ENCODE measurements at regions not wholly inside any gene's neighbourhood (a gene's known extent, or its start where the extent isn't known, plus 50 kb on each side); places are given as distances from the start of the nearest gene placed in this dataset.

DNA sequence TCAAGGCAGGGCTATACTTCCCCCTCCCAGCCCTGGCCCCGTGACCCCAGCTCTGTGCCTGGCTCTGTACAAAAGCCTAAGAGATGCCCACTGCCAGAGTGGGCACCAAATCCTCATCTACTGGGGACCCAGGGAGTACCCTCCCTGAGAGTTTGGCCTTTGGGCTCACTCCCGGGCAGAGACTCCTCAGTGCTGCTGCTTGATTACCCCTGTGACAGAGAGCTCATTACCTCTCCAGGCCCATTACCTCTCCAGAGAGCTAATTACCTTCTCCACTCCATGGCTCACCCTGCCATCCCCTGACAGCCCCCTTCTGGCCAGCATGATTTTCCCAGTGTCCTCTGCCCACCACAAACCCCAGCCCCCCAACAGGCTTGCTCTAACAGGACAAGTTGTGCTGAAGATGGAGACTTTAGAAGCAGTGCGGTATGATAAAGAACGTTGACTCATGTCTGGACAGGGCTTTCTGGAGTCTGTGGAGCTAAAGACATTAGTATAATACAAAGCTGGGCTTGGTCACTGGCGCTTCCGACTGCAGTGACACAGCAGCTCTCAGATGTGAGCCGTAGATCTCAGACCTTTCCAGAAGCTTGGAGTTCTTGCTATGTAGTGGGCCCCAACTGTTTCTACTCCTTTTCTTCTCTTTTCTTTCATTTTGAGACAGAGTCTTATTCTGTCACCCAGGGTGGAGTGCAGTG, 111.3 kb upstream of the KCTD7 start:
- Histone ChIP-seq H3K9me3 (ENCODE audit: control insufficient read depth, low read depth, low read length) (no peaks in the 10 kb centered on the region), H3K4me3 (ENCODE audit: control insufficient read depth in 2 of 3, extremely low read depth in 1 of 3, insufficient read depth in 2 of 3, low read depth in 1 of 3, low read length in 3 of 3) (no peak overlapping the region), H3K9me1 (ENCODE audit: control insufficient read depth, extremely low read depth, insufficient read depth, low read length) (no peaks in the 10 kb centered on the region), H3K4me2 (ENCODE audit: control insufficient read depth, extremely low read depth, insufficient read depth, low read depth, low read length) (no peak overlapping the region), H3K36me3 (ENCODE audit: control insufficient read depth in 2 of 2, extremely low read depth in 1 of 2, insufficient read depth in 2 of 2, low read length in 2 of 2) (no peaks in the 10 kb centered on the region), H3K79me2 (ENCODE audit: control insufficient read depth, insufficient read depth, low read length) (no peaks in the 10 kb centered on the region), H3K4me1 (ENCODE audit: control insufficient read depth, extremely low read depth, insufficient read depth, low read length) (no peaks in the 10 kb centered on the region), H4K20me1 (ENCODE audit: control insufficient read depth, extremely low read depth, insufficient read depth, low read length) (no peaks in the 10 kb centered on the region), H3K9ac (ENCODE audit: control insufficient read depth, extremely low read depth, insufficient read depth, low read length) (no peak overlapping the region), H3K27me3 (ENCODE audit: control insufficient read depth, extremely low read depth, insufficient read depth, low read length) (no peaks in the 10 kb centered on the region), H3K27ac (ENCODE audit: control insufficient read depth, insufficient read depth, low read length) (no peak overlapping the region), H2AFZ (ENCODE audit: control insufficient read depth, low read length) (no peak overlapping the region)
- no peak for FAIRE-seq
- dilution Hi-C loops (cut with MboI; ENCODE audit: extremely low pct_ligation_motif_present, low sequenced_read_pairs), result no loop called here
- no peak for DNase-seq (ENCODE audit: low read depth, low spot score)
- TF ChIP-seq, protein P1, sequence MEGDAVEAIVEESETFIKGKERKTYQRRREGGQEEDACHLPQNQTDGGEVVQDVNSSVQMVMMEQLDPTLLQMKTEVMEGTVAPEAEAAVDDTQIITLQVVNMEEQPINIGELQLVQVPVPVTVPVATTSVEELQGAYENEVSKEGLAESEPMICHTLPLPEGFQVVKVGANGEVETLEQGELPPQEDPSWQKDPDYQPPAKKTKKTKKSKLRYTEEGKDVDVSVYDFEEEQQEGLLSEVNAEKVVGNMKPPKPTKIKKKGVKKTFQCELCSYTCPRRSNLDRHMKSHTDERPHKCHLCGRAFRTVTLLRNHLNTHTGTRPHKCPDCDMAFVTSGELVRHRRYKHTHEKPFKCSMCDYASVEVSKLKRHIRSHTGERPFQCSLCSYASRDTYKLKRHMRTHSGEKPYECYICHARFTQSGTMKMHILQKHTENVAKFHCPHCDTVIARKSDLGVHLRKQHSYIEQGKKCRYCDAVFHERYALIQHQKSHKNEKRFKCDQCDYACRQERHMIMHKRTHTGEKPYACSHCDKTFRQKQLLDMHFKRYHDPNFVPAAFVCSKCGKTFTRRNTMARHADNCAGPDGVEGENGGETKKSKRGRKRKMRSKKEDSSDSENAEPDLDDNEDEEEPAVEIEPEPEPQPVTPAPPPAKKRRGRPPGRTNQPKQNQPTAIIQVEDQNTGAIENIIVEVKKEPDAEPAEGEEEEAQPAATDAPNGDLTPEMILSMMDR (optimal IDR thresholded peaks at IDR 0.05 in 1 of 3, IDR thresholded peaks at IDR 0.05 in 1 of 3, conservative IDR thresholded peaks at IDR 0.05 in 1 of 3; ENCODE audit: extremely low read depth in 1 of 3, insufficient read depth in 2 of 3, low read length in 3 of 3), result no peak
- TF ChIP-seq EZH2 (IDR thresholded peaks at IDR 0.05; ENCODE audit: low read length), result no peak

DNA sequence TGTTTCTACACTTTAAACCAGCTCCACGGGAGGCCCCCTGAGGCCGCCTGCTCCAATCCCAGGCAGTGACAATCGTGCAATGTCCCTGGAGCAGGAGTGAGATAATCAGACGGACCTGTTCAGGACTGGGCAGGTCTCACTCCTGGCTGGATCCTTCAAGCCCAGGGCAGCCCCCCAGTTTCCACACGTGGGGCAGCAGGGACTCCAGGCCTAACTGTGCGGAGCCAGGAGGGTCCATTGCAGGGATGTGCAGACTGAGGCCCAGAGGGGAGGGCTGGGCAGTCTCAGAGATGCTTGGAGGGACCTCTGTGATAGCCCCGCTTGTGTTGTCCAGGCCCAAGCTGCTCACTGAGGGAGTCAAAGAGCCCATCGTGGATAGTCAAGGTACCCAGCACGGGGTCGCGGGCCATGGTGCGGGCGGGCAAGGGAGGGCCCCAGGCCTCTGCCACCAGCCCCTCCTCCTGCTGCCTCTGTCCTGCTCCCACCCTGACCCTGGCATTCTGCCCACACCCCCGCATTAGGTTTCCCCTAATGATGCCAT, 110.5 kb upstream of the KCTD7 start:
- no peak for DNase-seq (ENCODE audit: low read depth, low spot score)
- no peak overlapping the region for H3K27ac ChIP-seq (ENCODE audit: control insufficient read depth, insufficient read depth, low read length)
- no peaks in the 10 kb centered on the region for H3K79me2 ChIP-seq (ENCODE audit: control insufficient read depth, insufficient read depth, low read length)
- no peaks in the 10 kb centered on the region for H3K27me3 ChIP-seq (ENCODE audit: control insufficient read depth, extremely low read depth, insufficient read depth, low read length)
- H4K20me1 ChIP-seq (ENCODE audit: control insufficient read depth, extremely low read depth, insufficient read depth, low read length), result no peaks in the 10 kb centered on the region
- dilution Hi-C loops (cut with MboI; ENCODE audit: extremely low pct_ligation_motif_present, low sequenced_read_pairs), result no loop called here
- H3K9me1 ChIP-seq (ENCODE audit: control insufficient read depth, extremely low read depth, insufficient read depth, low read length), result no peaks in the 10 kb centered on the region
- no peak overlapping the region for H3K4me3 ChIP-seq (ENCODE audit: control insufficient read depth in 2 of 3, extremely low read depth in 1 of 3, insufficient read depth in 2 of 3, low read depth in 1 of 3, low read length in 3 of 3)
- no peak overlapping the region for H2AFZ ChIP-seq (ENCODE audit: control insufficient read depth, low read length)
- no peak overlapping the region for H3K4me2 ChIP-seq (ENCODE audit: control insufficient read depth, extremely low read depth, insufficient read depth, low read depth, low read length)
- H3K36me3 ChIP-seq (ENCODE audit: control insufficient read depth in 2 of 2, extremely low read depth in 1 of 2, insufficient read depth in 2 of 2, low read length in 2 of 2), result no peaks in the 10 kb centered on the region
- no peaks in the 10 kb centered on the region for H3K4me1 ChIP-seq (ENCODE audit: control insufficient read depth, extremely low read depth, insufficient read depth, low read length)
- no peaks in the 10 kb centered on the region for H3K9me3 ChIP-seq (ENCODE audit: control insufficient read depth, low read depth, low read length)
- no peak for FAIRE-seq
- TF ChIP-seq EZH2 (IDR thresholded peaks at IDR 0.05; ENCODE audit: low read length), result no peak
- TF ChIP-seq, protein P1 (optimal IDR thresholded peaks at IDR 0.05 in 1 of 3, IDR thresholded peaks at IDR 0.05 in 1 of 3, conservative IDR thresholded peaks at IDR 0.05 in 1 of 3; ENCODE audit: extremely low read depth in 1 of 3, insufficient read depth in 2 of 3, low read length in 3 of 3), result no peak
- no peak overlapping the region for H3K9ac ChIP-seq (ENCODE audit: control insufficient read depth, extremely low read depth, insufficient read depth, low read length)
